Brain microvascular endothelial cell (primary cell): ENCODE measurements at regions not wholly inside any gene's neighbourhood (a gene's known extent, or its start where the extent isn't known, plus 50 kb on each side); places are given as distances from the start of the nearest gene placed in this dataset.

Source experiments
- DNase-seq: peaks from one replicate; pipeline ENCODE4 v3.0.0-alpha.2; 2020
- H3K27ac ChIP-seq: fragments of 250-450 bp; sonication (Bioruptor Pico); 2 replicates; pipeline ENCODE4 v1.5.1; 2020; ENCODE audit warnings: mild to moderate bottlenecking, moderate library complexity
- H3K27me3 ChIP-seq: fragments of 250-450 bp; sonication (Bioruptor Pico); replicated peaks from 2 replicates; pipeline ENCODE4 v1.5.1; 2020; ENCODE audit warnings: mild to moderate bottlenecking
- H3K36me3 ChIP-seq: fragments of 250-450 bp; sonication (Bioruptor Pico); replicated peaks from 2 replicates; pipeline ENCODE4 v1.5.1; 2020; ENCODE audit warnings: mild to moderate bottlenecking
- H3K4me3 ChIP-seq: 2 replicates; pipeline ENCODE4 v1.5.1; 2011; ENCODE audit warnings: low read depth, mild to moderate bottlenecking, control low read depth, low read length, moderate library complexity
- in situ Hi-C: cut with HindIII; loops from 2 replicates; pipeline ENCODE4 v1.10.0; 2017; ENCODE audit warnings: low sequenced_read_pairs, low pct_ligation_motif_present
- TF ChIP-seq, protein P1 (sequence below): IDR thresholded peaks from 2 replicates; pipeline ENCODE4 v1.5.1; 2011; ENCODE audit warnings: low read depth, mild to moderate bottlenecking, moderate library complexity, low read length, control low read depth, inconsistent platforms; ENCODE audit errors: missing control alignments

DNA sequence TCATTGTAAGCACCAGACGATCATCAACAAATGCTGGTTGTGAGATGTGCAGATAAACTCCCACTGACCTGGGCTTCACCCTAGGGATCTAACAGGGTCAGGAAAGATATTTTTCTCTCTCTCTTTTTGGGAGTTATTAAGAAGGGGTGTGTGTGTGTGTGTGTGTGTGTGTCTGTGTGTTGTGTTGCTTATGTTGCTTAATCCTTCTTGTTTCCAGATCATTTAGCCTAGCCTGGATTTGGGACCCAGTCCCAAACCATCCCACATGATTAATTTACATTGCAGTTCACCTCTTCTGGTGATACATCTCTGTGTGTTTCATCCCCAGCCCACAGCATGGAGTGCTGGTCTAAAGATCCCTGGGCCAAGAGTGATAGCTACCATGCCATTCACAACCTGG, 122.8 kb upstream of the IPO9 start:
- Histone ChIP-seq H3K27ac (no peak overlapping the region), H3K4me3 (no peak overlapping the region), H3K27me3 (no peaks in the 10 kb centered on the region), H3K36me3 (peaks cover 14% of the 10 kb centered on the region)
- in situ Hi-C loops, result no loop called here
- TF ChIP-seq, protein P1, sequence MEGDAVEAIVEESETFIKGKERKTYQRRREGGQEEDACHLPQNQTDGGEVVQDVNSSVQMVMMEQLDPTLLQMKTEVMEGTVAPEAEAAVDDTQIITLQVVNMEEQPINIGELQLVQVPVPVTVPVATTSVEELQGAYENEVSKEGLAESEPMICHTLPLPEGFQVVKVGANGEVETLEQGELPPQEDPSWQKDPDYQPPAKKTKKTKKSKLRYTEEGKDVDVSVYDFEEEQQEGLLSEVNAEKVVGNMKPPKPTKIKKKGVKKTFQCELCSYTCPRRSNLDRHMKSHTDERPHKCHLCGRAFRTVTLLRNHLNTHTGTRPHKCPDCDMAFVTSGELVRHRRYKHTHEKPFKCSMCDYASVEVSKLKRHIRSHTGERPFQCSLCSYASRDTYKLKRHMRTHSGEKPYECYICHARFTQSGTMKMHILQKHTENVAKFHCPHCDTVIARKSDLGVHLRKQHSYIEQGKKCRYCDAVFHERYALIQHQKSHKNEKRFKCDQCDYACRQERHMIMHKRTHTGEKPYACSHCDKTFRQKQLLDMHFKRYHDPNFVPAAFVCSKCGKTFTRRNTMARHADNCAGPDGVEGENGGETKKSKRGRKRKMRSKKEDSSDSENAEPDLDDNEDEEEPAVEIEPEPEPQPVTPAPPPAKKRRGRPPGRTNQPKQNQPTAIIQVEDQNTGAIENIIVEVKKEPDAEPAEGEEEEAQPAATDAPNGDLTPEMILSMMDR, result no peak
- no peak for DNase-seq

- peaks cover 16% of the 10 kb centered on the region for H3K36me3 ChIP-seq
- H3K27ac ChIP-seq, result no peak overlapping the region
Measured at GRCh38 chr1:201707027-201707426, 121.9 kb upstream of the IPO9 start.

DNA sequence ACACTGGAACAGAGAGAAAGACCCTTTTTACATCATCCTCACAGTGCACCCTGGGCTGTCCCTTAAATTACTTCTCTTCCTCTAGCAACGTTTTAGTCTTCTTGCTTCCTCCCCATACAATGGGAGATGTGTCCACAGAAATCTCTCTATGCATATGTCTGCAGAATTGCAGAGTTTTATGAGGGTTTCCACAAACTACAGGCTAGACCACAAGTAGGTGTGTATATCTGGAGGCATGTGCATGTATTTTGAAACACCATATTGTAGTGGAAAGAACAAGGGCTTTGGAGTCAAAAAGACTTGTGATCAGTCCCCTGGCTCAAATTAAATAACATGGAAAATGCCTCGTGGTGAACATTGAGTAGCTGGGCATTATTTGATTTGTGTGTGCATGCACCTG, 121.3 kb upstream of the IPO9 start:
- Histone ChIP-seq H3K36me3 (peaks cover 17% of the 10 kb centered on the region), H3K4me3 (no peak overlapping the region), H3K27me3 (no peaks in the 10 kb centered on the region), H3K27ac (no peak overlapping the region)
- no peak for DNase-seq
- in situ Hi-C loops, result no loop called here
- TF ChIP-seq, protein P1, result no peak

More at GRCh38 chr1:201707027-201707426, 121.9 kb upstream of the IPO9 start:
- TF ChIP-seq, protein P1, result no peak
- DNase-seq, result no peak
- H3K27me3 ChIP-seq, result no peaks in the 10 kb centered on the region
- H3K4me3 ChIP-seq, result no peak overlapping the region
- in situ Hi-C loops, result no loop called here

DNA sequence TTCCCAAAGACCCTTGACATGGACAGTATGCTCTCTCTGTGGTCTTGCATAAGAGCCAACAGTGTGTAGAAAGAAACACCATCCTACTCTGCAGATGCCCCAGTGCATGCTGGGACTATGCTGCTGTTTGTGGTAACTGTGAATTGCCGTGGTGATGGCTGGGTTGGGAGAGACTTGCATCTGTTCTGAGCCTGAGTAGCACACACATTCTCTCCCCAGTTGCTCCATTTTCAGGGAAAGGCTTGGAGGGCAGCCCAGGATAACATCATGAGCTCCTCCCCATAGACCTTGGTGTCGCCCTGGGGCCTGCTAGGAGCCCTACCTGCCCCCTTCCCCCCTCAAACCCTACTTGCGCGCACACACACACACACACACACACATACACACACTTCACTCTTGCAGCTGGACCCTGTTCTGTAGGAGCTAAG, 120.9 kb upstream of the IPO9 start:
- Histone ChIP-seq H3K36me3 (peaks cover 21% of the 10 kb centered on the region), H3K4me3 (no peak overlapping the region), H3K27me3 (no peaks in the 10 kb centered on the region), H3K27ac (no peak overlapping the region)
- no peak for DNase-seq
- in situ Hi-C loops, result no loop called here
- TF ChIP-seq, protein P1, result no peak

DNA sequence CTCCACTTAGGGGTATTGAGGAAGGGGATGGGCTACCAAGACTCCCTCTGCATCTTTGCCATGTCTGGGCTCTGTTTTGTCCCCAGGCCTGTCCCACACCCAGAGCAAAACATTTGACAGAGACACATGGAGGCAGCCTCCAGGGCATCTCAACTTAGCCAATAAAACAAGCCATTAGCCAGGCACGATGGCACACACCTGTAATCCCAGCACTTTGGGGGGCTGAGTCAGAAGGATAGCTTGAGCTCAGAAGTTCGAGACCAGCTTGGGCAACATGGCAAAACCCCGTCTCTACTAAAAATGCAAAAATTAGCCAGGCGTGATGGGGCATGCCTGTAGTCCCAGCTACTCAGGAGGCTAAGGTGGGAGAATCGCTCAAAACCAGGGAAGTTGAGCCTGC, 120.3 kb upstream of the IPO9 start:
- H3K4me3 ChIP-seq, result no peak overlapping the region
- H3K27me3 ChIP-seq, result no peaks in the 10 kb centered on the region
- in situ Hi-C loops, result no loop called here
- TF ChIP-seq, protein P1, result no peak
- no peak overlapping the region for H3K27ac ChIP-seq
- peaks cover 23% of the 10 kb centered on the region for H3K36me3 ChIP-seq
- DNase-seq, result no peak

DNA sequence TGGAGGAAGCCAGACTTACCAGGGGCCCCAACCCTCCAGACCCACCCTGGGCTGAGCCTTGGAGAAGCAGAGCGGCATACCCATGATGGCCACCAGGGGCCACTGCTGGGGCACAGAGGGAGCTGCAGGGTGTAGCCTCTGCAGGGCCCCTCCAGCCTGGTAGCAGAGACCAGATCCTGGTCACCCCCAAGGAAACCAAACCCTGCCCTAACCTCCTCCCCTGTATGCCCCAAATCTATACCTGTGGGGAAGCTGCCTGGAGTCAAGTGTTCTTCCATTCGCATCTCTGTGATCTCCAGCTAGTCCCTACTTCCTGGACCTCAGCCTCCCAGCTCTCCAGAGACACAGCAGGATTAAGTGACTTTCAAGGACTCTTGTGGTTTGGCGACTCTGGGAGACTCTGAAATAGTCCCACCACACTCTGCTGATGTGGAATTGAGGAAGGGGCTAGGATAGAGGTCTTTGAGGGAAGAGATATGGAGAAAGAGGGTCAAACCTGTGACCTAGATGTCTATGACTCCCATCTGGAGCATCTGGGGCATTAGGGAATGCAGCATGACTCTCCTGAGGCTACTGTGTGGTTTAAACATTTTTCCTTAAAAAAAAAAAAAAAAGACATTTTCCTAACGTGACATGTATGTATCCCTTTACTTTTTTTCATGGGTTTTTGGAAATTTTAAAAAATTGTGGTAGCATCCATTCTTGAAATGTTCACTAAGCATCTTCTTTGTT, 119.2 kb upstream of the IPO9 start:
- no peaks in the 10 kb centered on the region for H3K27me3 ChIP-seq
- H3K36me3 ChIP-seq, result peaks cover 26% of the 10 kb centered on the region
- no peak overlapping the region for H3K4me3 ChIP-seq
- TF ChIP-seq, protein P1, result peak; percentile 96
- H3K27ac ChIP-seq, result peak overlapping the region; percentile 50
- in situ Hi-C loops, result no loop called here
- peak; percentile 60 for DNase-seq
